PC-9 (cell line): ENCODE measurements at regions not wholly inside any gene's neighbourhood (a gene's known extent, or its start where the extent isn't known, plus 50 kb on each side); places are given as distances from the start of the nearest gene placed in this dataset.

Experiments
- BruUV-seq: library from RNA; stranded (reverse); fragments of 400-500 nt; replicated peaks from 2 replicates; lab custom pipeline; 2021; lab: Mats Ljungman, UMichigan
- CTCF ChIA-PET: fragments of 300-600 bp; sonication (Branson Sonifier 250); formaldehyde crosslinking; loops from one replicate; lab custom pipeline; 2022; ENCODE audit warnings: antibody characterized with exemption; lab: Charles Lee
- POLR2A ChIA-PET: fragments of 300-600 bp; sonication (Branson Sonifier 250); formaldehyde crosslinking; loops from one replicate; lab custom pipeline; 2022; ENCODE audit warnings: antibody characterized with exemption; ENCODE audit not compliant: unreplicated experiment; lab: Charles Lee
- DNase-seq, 2 experiments: peaks; one replicate each; pipeline versions ENCODE4 v3.0.0 to v3.0.0-alpha.2; 2015 to 2022; ENCODE audit warnings: mixed read lengths in 1 of 2
- H2AFZ ChIP-seq: fragments of 200-600 bp; sonication (generic); 2 replicates; pipeline ENCODE4 v1.8.1; 2017; ENCODE audit warnings: antibody characterized with exemption
- H3F3A ChIP-seq: fragments of 200-600 bp; sonication (generic); 2 replicates; pipeline ENCODE4 v1.8.1; 2017; ENCODE audit warnings: antibody characterized with exemption, mild to moderate bottlenecking, low read depth; ENCODE audit not compliant: insufficient read depth
- H3K27ac ChIP-seq: fragments of 200-600 bp; sonication (generic); 2 replicates; pipeline ENCODE4 v1.6.1; 2016; ENCODE audit warnings: mixed run types
- H3K27me3 ChIP-seq: fragments of 200-600 bp; sonication (generic); 2 replicates; pipeline ENCODE4 v1.6.1; 2016; ENCODE audit warnings: low read depth, mixed run types; ENCODE audit not compliant: insufficient read depth
- H3K36me3 ChIP-seq: fragments of 200-600 bp; sonication (generic); 2 replicates; pipeline ENCODE4 v1.6.1; 2016; ENCODE audit warnings: low read depth, mixed run types
- H3K4me1 ChIP-seq: fragments of 200-600 bp; sonication (generic); replicated peaks from 2 replicates; pipeline ENCODE4 v1.6.1; 2016; ENCODE audit warnings: mixed run types; ENCODE audit not compliant: insufficient read depth
- H3K4me2 ChIP-seq: fragments of 200-600 bp; sonication (generic); 2 replicates; pipeline ENCODE4 v1.6.1; 2017; ENCODE audit warnings: mixed run types
- H3K4me3 ChIP-seq: fragments of 200-600 bp; sonication (generic); 2 replicates; pipeline ENCODE4 v1.6.1; 2016; ENCODE audit warnings: mixed run types
- H3K79me2 ChIP-seq: fragments of 200-600 bp; sonication (generic); 2 replicates; pipeline ENCODE4 v1.6.1; 2017; ENCODE audit warnings: low read depth, mixed run types
- H3K9me2 ChIP-seq: fragments of 200-600 bp; sonication (generic); 2 replicates; pipeline ENCODE4 v1.8.1; 2017; ENCODE audit warnings: mild to moderate bottlenecking; ENCODE audit not compliant: insufficient read depth
- H3K9me3 ChIP-seq: fragments of 200-600 bp; sonication (generic); 2 replicates; pipeline ENCODE4 v1.8.1; 2016; ENCODE audit warnings: low read depth; ENCODE audit not compliant: insufficient read depth
- H4K20me1 ChIP-seq: fragments of 200-600 bp; sonication (generic); 2 replicates; pipeline ENCODE4 v1.8.1; 2017; ENCODE audit not compliant: insufficient read depth
- EZH2 ChIP-seq: fragments of 200-600 bp; sonication (generic); IDR thresholded peaks from 2 replicates; pipeline ENCODE4 v1.8.0; 2017; ENCODE audit warnings: antibody characterized with exemption, low read depth
- intact Hi-C: fragments of 100-400 bp; cut with micrococcal nuclease; formaldehyde crosslinking; loops from one replicate; pipeline ENCODE4 v1.10.0; 2022; ENCODE audit not compliant: unreplicated experiment
- TF ChIP-seq, protein P1 (sequence below): fragments of 200-600 bp; sonication (generic); conservative IDR thresholded peaks from 2 replicates; pipeline ENCODE4 v1.6.1; 2017; ENCODE audit warnings: mixed run types, antibody characterized with exemption, mild to moderate bottlenecking, moderate library complexity

DNA sequence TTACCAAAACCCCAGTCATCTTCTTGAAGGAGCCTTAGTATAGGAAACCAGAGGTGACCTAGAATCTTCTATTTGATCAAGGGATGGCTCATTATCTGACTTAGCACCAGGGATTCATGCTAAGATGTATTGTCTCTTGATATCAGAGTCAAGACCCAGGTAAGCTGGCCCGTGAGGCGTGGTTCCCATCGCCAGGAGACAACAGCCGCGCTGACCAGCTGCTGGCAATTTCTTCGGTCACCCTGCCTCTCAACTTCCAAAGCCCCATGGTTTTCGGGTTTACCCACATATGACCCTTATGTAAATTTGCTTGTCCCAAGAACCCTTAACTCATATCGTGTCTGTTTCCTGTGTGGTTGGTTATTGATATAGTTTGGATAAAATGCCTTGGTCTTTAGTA lies 77.7 kb upstream of the VSTM2B start:
- H3K27ac ChIP-seq = no peak overlapping the region
- H3K4me3 ChIP-seq = no peak overlapping the region
- no peaks in the 10 kb centered on the region for H3F3A ChIP-seq
- no peaks in the 10 kb centered on the region for H3K9me3 ChIP-seq
- H3K4me2 ChIP-seq = no peak overlapping the region
- H2AFZ ChIP-seq = no peak overlapping the region
- CTCF ChIA-PET = no interaction called here
- TF ChIP-seq EZH2 = no peak
- TF ChIP-seq, protein P1, sequence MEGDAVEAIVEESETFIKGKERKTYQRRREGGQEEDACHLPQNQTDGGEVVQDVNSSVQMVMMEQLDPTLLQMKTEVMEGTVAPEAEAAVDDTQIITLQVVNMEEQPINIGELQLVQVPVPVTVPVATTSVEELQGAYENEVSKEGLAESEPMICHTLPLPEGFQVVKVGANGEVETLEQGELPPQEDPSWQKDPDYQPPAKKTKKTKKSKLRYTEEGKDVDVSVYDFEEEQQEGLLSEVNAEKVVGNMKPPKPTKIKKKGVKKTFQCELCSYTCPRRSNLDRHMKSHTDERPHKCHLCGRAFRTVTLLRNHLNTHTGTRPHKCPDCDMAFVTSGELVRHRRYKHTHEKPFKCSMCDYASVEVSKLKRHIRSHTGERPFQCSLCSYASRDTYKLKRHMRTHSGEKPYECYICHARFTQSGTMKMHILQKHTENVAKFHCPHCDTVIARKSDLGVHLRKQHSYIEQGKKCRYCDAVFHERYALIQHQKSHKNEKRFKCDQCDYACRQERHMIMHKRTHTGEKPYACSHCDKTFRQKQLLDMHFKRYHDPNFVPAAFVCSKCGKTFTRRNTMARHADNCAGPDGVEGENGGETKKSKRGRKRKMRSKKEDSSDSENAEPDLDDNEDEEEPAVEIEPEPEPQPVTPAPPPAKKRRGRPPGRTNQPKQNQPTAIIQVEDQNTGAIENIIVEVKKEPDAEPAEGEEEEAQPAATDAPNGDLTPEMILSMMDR = no peak
- no peaks in the 10 kb centered on the region for H3K9me2 ChIP-seq
- no TSS peak for BruUV-seq
- no peaks in the 10 kb centered on the region for H3K4me1 ChIP-seq
- no peaks in the 10 kb centered on the region for H3K79me2 ChIP-seq
- intact Hi-C loops = no loop called here
- DNase-seq = no peak
- H3K36me3 ChIP-seq = no peaks in the 10 kb centered on the region
- POLR2A ChIA-PET = no interaction called here
- no peaks in the 10 kb centered on the region for H4K20me1 ChIP-seq
- H3K27me3 ChIP-seq = peaks cover 55% of the 10 kb centered on the region

DNA sequence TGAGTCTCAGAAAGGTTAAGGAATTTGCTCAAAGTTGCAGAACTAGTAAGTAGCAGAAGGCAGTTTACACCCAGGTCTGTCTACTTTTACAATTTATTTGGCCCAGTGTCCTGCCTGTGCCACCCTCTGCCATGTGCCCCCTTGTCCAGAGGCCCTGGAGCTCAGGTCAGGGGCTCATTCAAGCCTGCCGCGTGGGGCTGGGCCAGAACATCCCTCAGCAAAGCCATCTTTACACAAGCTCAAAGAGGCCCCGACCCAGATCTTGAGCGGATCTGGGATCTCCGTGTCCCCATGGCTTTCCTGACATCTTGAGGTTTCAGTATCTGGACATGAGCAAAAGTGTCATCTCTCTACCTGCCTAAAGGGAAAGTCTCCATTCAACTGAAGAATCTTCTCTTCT lies 76.4 kb upstream of the VSTM2B start:
- POLR2A ChIA-PET = no interaction called here
- BruUV-seq = no TSS peak
- intact Hi-C loops = no loop called here

DNA sequence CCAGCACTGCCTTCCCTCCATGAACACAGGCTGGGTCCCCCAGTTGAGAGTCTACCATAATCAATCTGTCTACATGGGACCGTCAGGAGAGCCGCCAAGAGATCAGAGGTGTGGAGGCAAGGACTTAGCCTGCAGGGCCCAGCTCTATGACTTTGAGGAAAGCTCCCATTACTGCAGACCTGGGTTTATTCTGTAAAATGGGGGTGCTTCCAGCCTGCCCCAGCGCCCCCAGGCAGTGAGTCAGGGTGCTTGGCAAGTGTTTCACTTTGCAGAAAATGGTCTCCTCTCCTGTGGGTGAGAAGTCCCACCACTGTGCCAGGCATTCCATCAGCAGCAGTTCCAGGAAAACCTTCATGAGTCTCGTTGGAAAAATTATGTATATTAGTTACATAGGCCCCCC lies 75.5 kb upstream of the VSTM2B start:
- Histone ChIP-seq H3K4me3 (no peak overlapping the region), H3K9me2 (no peaks in the 10 kb centered on the region), H3K4me2 (no peak overlapping the region), H3K4me1 (no peaks in the 10 kb centered on the region), H3K27ac (no peak overlapping the region), H3K9me3 (no peaks in the 10 kb centered on the region), H3F3A (no peaks in the 10 kb centered on the region), H3K36me3 (no peaks in the 10 kb centered on the region), H4K20me1 (no peaks in the 10 kb centered on the region), H3K79me2 (no peaks in the 10 kb centered on the region), H2AFZ (no peak overlapping the region), H3K27me3 (peaks cover 50% of the 10 kb centered on the region)
- POLR2A ChIA-PET = no interaction called here
- TF ChIP-seq, protein P1 = no peak
- TF ChIP-seq EZH2 = no peak
- intact Hi-C loops = no loop called here
- CTCF ChIA-PET = no interaction called here
- no peak for DNase-seq
- BruUV-seq = no TSS peak

More for the DNA sequence above, 76.4 kb upstream of the VSTM2B start:
- no peak for DNase-seq
- Histone ChIP-seq H3K4me1 (no peaks in the 10 kb centered on the region), H3K36me3 (no peaks in the 10 kb centered on the region), H3K4me2 (no peak overlapping the region), H2AFZ (no peak overlapping the region), H3K9me2 (no peaks in the 10 kb centered on the region), H4K20me1 (no peaks in the 10 kb centered on the region), H3K27me3 (peaks cover 48% of the 10 kb centered on the region), H3F3A (no peaks in the 10 kb centered on the region), H3K4me3 (no peak overlapping the region), H3K27ac (no peak overlapping the region), H3K79me2 (no peaks in the 10 kb centered on the region), H3K9me3 (no peaks in the 10 kb centered on the region)
- TF ChIP-seq, protein P1 = no peak
- no peak for TF ChIP-seq EZH2
- CTCF ChIA-PET = no interaction called here
